GM23338 (cell line): ENCODE measurements at regions not wholly inside any gene's neighbourhood (a gene's known extent, or its start where the extent isn't known, plus 50 kb on each side); places are given as distances from the start of the nearest gene placed in this dataset.

Experiments
- ATAC-seq: fragments of 200-7000 bp; cut with Tn5 transposase; 3 replicates; pipeline ENCODE4 v1.9.1; 2020
- DNase-seq: peaks from one replicate; pipeline ENCODE4 v3.0.0-alpha.2; 2015; ENCODE audit warnings: low spot score
- H2AFZ ChIP-seq: fragments of 200-600 bp; sonication (generic); 2 replicates; pipeline ENCODE4 v1.8.0; 2016; ENCODE audit warnings: antibody characterized with exemption, mild to moderate bottlenecking, moderate library complexity
- H3F3A ChIP-seq: fragments of 200-600 bp; sonication (generic); replicated peaks from 2 replicates; pipeline ENCODE4 v1.8.0; 2017; ENCODE audit warnings: antibody characterized with exemption, mixed run types, low read depth
- H3K27ac ChIP-seq: fragments of 200-600 bp; sonication (generic); 2 replicates; pipeline ENCODE4 v1.6.1; 2016; ENCODE audit warnings: low read depth
- H3K27me3 ChIP-seq: fragments of 200-600 bp; sonication (generic); 2 replicates; pipeline ENCODE4 v1.8.0; 2016; ENCODE audit warnings: mild to moderate bottlenecking, mixed run types, moderate library complexity; ENCODE audit not compliant: insufficient read depth
- H3K36me3 ChIP-seq: fragments of 200-600 bp; sonication (generic); 2 replicates; pipeline ENCODE4 v1.8.0; 2016; ENCODE audit warnings: mild to moderate bottlenecking; ENCODE audit not compliant: insufficient read depth
- H3K4me1 ChIP-seq: fragments of 200-600 bp; sonication (generic); 2 replicates; pipeline ENCODE4 v1.8.0; 2016; ENCODE audit warnings: mild to moderate bottlenecking, moderate library complexity; ENCODE audit not compliant: insufficient read depth
- H3K4me2 ChIP-seq: fragments of 200-600 bp; sonication (generic); 2 replicates; pipeline ENCODE4 v1.7.1; 2017; ENCODE audit warnings: mixed run types
- H3K4me3 ChIP-seq: fragments of 200-600 bp; sonication (generic); 2 replicates; pipeline ENCODE4 v1.6.1; 2016; ENCODE audit warnings: mixed run types
- H3K79me2 ChIP-seq: fragments of 200-600 bp; sonication (generic); replicated peaks from 2 replicates; pipeline ENCODE4 v1.8.0; 2017; ENCODE audit warnings: mild to moderate bottlenecking; ENCODE audit not compliant: insufficient read depth
- H3K9me2 ChIP-seq: fragments of 200-600 bp; sonication (generic); 2 replicates; pipeline ENCODE4 v1.8.0; 2017; ENCODE audit not compliant: insufficient read depth
- H4K20me1 ChIP-seq: fragments of 200-600 bp; sonication (generic); replicated peaks from 2 replicates; pipeline ENCODE4 v1.8.0; 2017; ENCODE audit warnings: mild to moderate bottlenecking; ENCODE audit not compliant: insufficient read depth
- H3K27ac Mint-ChIP-seq: 2 replicates; pipeline ENCODE4 v1.8.0; 2020; ENCODE audit warnings: inconsistent platforms, mild to moderate bottlenecking, moderate library complexity, mixed read lengths
- H3K27me3 Mint-ChIP-seq: 3 replicates; pipeline ENCODE4 v1.8.0; 2022; ENCODE audit warnings: low read depth, mild to moderate bottlenecking, moderate library complexity, mixed read lengths, inconsistent platforms; ENCODE audit not compliant: insufficient read depth, poor library complexity
- H3K36me3 Mint-ChIP-seq: 3 replicates; pipeline ENCODE4 v1.8.0; 2021; ENCODE audit warnings: low read depth, mild to moderate bottlenecking, inconsistent platforms, moderate library complexity, mixed read lengths
- H3K4me1 Mint-ChIP-seq: 3 replicates; pipeline ENCODE4 v1.8.0; 2020; ENCODE audit warnings: mild to moderate bottlenecking, inconsistent platforms, mixed read lengths
- H3K4me3 Mint-ChIP-seq: 3 replicates; pipeline ENCODE4 v1.8.0; 2021; ENCODE audit warnings: moderate library complexity, mild to moderate bottlenecking, inconsistent platforms, mixed read lengths
- H3K9me3 Mint-ChIP-seq: 3 replicates; pipeline ENCODE4 v1.8.0; 2020; ENCODE audit warnings: moderate library complexity, mild to moderate bottlenecking, inconsistent platforms, mixed read lengths
- CREB1 ChIP-seq: fragments of 250-450 bp; sonication (Bioruptor Pico); IDR thresholded peaks from 2 replicates; pipeline ENCODE4 v1.5.0; 2020; ENCODE audit warnings: low read depth, mild to moderate bottlenecking, moderate library complexity
- EZH2 ChIP-seq: fragments of 200-600 bp; sonication (generic); IDR thresholded peaks from one replicate; pipeline ENCODE4 v1.8.0; 2017; ENCODE audit warnings: antibody characterized with exemption, mild to moderate bottlenecking, low read depth; ENCODE audit not compliant: unreplicated experiment
- EZH2phosphoT487 ChIP-seq: fragments of 200-600 bp; sonication (generic); IDR thresholded peaks from one replicate; pipeline ENCODE4 v1.8.1; 2018; ENCODE audit warnings: antibody characterized with exemption; ENCODE audit not compliant: unreplicated experiment
- JUNB ChIP-seq: IDR thresholded peaks from one replicate; pipeline ENCODE4 v1.6.1; 2016; ENCODE audit warnings: antibody characterized with exemption; ENCODE audit not compliant: unreplicated experiment
- NANOG ChIP-seq: IDR thresholded peaks from 2 replicates; pipeline ENCODE4 v1.6.1; 2016; ENCODE audit warnings: antibody characterized with exemption, borderline replicate concordance
- STAT1 ChIP-seq: IDR thresholded peaks from one replicate; pipeline ENCODE4 v1.6.1; 2016; ENCODE audit warnings: antibody characterized with exemption; ENCODE audit not compliant: unreplicated experiment
- TF ChIP-seq, protein P1 (sequence below): fragments of 250-450 bp; sonication (Bioruptor Pico); IDR thresholded peaks from 2 replicates; pipeline ENCODE4 v1.5.0; 2020; ENCODE audit warnings: mild to moderate bottlenecking, moderate library complexity

DNA sequence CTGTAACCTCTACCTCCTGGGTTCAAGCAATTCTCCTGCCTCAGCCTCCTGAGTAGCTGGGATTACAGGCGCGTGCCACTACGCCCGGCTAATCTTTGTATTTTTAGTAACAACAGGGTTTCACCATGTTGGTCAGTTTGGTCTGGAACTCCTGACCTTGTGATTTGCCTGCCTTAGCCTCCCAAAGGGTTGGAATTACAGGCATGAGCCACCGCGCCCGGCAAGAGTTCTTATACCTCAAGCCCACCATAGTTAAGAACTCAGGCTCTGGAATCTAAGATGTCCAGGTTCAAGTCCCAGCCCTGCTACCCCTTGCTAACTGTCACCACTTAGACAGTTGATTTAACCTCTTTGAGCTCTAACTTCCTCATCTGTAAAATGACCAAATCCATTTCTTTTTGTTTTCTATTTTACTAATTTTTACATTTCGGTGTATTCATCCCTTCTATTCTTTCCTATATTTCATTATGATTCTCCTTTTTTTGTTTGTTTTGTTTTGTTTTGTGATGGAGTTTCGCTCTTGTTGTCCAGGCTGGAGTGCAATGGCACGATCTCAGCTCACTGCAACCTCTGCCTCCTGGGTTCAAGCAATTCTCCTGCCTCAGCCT, 104.8 kb upstream of the ZNF217 start (continued):
- TF ChIP-seq, protein P1, sequence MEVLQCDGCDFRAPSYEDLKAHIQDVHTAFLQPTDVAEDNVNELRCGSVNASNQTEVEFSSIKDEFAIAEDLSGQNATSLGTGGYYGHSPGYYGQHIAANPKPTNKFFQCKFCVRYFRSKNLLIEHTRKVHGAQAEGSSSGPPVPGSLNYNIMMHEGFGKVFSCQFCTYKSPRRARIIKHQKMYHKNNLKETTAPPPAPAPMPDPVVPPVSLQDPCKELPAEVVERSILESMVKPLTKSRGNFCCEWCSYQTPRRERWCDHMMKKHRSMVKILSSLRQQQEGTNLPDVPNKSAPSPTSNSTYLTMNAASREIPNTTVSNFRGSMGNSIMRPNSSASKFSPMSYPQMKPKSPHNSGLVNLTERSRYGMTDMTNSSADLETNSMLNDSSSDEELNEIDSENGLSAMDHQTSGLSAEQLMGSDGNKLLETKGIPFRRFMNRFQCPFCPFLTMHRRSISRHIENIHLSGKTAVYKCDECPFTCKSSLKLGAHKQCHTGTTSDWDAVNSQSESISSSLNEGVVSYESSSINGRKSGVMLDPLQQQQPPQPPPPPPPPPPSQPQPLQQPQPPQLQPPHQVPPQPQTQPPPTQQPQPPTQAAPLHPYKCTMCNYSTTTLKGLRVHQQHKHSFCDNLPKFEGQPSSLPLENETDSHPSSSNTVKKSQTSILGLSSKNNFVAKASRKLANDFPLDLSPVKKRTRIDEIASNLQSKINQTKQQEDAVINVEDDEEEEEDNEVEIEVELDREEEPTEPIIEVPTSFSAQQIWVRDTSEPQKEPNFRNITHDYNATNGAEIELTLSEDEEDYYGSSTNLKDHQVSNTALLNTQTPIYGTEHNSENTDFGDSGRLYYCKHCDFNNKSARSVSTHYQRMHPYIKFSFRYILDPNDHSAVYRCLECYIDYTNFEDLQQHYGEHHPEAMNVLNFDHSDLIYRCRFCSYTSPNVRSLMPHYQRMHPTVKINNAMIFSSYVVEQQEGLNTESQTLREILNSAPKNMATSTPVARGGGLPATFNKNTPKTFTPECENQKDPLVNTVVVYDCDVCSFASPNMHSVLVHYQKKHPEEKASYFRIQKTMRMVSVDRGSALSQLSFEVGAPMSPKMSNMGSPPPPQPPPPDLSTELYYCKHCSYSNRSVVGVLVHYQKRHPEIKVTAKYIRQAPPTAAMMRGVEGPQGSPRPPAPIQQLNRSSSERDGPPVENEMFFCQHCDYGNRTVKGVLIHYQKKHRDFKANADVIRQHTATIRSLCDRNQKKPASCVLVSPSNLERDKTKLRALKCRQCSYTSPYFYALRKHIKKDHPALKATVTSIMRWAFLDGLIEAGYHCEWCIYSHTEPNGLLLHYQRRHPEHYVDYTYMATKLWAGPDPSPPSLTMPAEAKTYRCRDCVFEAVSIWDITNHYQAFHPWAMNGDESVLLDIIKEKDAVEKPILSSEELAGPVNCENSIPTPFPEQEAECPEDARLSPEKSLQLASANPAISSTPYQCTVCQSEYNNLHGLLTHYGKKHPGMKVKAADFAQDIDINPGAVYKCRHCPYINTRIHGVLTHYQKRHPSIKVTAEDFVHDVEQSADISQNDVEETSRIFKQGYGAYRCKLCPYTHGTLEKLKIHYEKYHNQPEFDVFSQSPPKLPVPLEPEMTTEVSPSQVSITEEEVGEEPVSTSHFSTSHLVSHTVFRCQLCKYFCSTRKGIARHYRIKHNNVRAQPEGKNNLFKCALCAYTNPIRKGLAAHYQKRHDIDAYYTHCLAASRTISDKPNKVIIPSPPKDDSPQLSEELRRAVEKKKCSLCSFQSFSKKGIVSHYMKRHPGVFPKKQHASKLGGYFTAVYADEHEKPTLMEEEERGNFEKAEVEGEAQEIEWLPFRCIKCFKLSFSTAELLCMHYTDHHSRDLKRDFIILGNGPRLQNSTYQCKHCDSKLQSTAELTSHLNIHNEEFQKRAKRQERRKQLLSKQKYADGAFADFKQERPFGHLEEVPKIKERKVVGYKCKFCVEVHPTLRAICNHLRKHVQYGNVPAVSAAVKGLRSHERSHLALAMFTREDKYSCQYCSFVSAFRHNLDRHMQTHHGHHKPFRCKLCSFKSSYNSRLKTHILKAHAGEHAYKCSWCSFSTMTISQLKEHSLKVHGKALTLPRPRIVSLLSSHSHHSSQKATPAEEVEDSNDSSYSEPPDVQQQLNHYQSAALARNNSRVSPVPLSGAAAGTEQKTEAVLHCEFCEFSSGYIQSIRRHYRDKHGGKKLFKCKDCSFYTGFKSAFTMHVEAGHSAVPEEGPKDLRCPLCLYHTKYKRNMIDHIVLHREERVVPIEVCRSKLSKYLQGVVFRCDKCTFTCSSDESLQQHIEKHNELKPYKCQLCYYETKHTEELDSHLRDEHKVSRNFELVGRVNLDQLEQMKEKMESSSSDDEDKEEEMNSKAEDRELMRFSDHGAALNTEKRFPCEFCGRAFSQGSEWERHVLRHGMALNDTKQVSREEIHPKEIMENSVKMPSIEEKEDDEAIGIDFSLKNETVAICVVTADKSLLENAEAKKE (CRISPR knock-in tag): no peak

DNA sequence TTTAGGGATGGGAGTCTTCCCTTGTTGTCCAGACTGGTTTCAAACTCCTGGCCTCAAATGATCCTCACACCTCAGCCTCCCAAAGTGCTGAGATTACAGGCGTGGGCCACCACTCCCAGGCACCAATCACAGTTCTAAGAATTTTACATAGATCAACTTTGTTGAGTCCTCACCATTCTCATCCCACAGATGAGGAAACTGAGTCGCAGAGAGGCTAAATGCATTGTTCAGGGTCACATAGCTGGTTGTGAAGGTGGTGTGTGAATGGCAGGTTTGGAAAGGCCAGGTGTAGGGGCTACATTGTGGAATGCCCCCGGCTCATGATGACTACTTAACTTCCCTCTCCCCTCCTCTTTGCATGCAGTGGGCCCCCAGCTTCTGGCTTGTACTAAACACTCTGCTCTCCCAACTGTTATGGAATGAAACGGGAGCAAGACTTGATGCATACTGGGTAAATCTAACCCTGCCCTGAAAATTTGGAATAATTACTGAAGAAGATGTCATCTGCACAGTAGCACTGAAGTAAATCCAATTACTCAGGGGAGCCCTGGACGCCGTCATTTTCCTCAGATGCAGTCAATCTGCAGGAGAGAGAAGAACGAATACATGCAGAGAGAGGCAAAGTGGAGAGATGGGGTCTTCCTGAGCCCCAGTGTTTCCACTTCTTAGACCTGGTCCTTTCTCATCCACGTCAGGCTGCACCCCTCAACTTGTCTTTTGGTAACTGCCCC, 102.3 kb upstream of the ZNF217 start:
- ATAC-seq: no peak
- no peak overlapping the region; the same call in none of the 2 replicates for H2AFZ ChIP-seq

More for the DNA sequence above, 102.3 kb upstream of the ZNF217 start:
- no peak overlapping the region for H3K4me3 ChIP-seq
- H3K9me2 ChIP-seq: no peaks in the 10 kb centered on the region
- H3K4me2 ChIP-seq: no peak overlapping the region
- H3K27ac ChIP-seq: no peak overlapping the region
- no peaks in the 10 kb centered on the region for H3K4me1 ChIP-seq
- Mint-ChIP-seq H3K9me3 (no peaks in the 10 kb centered on the region), H3K4me3 (no peak overlapping the region), H3K27ac (no peak overlapping the region), H3K4me1 (no peaks in the 10 kb centered on the region), H3K36me3 (no peaks in the 10 kb centered on the region), H3K27me3 (peaks cover 2% of the 10 kb centered on the region)
- H3K27me3 ChIP-seq: no peaks in the 10 kb centered on the region
- no peak for DNase-seq
- no peaks in the 10 kb centered on the region for H3F3A ChIP-seq
- H3K36me3 ChIP-seq: no peaks in the 10 kb centered on the region
- H4K20me1 ChIP-seq: no peaks in the 10 kb centered on the region
- TF ChIP-seq JUNB (no peak), EZH2phosphoT487 (no peak), STAT1 (no peak), EZH2 (no peak), CREB1 (CRISPR knock-in tag) (no peak), NANOG (no peak)
- no peaks in the 10 kb centered on the region for H3K79me2 ChIP-seq
